ENCODE measurements at regions not wholly inside any gene's neighbourhood (a gene's known extent, or its start where the extent isn't known, plus 50 kb on each side); places are given as distances from the start of the nearest gene placed in this dataset.
"Not testable (repeated sequence)": the region's sequence is repeated elsewhere in the genome, so short reads cannot be mapped to it uniquely, and the experiment has no call there.

GRCh38 chr9:108048406-108049025 lies 558.9 kb upstream of the KLF4 start:
- no peaks in the 10 kb centered on the region for H3F3A ChIP-seq (ENCODE audit: control insufficient read depth, insufficient read depth)
- no peaks in the 10 kb centered on the region for H3K27me3 ChIP-seq (ENCODE audit: control insufficient read depth, low read length)
- H3K9me3 ChIP-seq (ENCODE audit: control insufficient read depth, insufficient read depth, low read length) = no peaks in the 10 kb centered on the region; the same call in 1 of the 2 replicates
- no peak overlapping the region for H3K27ac ChIP-seq (ENCODE audit: low read depth, low read length)
- no peaks in the 10 kb centered on the region for H3K79me2 ChIP-seq (ENCODE audit: control insufficient read depth, low read length)
- H3K4me2 ChIP-seq (ENCODE audit: low read length) = no peak overlapping the region
- H3K9me2 ChIP-seq (replicated peaks; ENCODE audit: control insufficient read depth, low read length) = no peaks in the 10 kb centered on the region; the same call in 1 of the 2 replicates
- no peaks in the 10 kb centered on the region for H3K36me3 ChIP-seq (ENCODE audit: control insufficient read depth, low read length)
- no peaks in the 10 kb centered on the region for H3K4me1 ChIP-seq (ENCODE audit: control insufficient read depth, low read length)
- H3K4me3 ChIP-seq (ENCODE audit: low read length) = no peak overlapping the region
- H4K20me1 ChIP-seq (ENCODE audit: control insufficient read depth, insufficient read depth, low read depth, low read length) = no peaks in the 10 kb centered on the region
- no peak for TF ChIP-seq EZH2phosphoT487 (IDR thresholded peaks at IDR 0.05; ENCODE audit: borderline replicate concordance, low read length)
- no peak for TF ChIP-seq CTCF (IDR thresholded peaks at IDR 0.05; ENCODE audit: low read depth, low read length, poor library complexity, severe bottlenecking)

GRCh38 chr9:108047777-108048176 lies 558.2 kb upstream of the KLF4 start:
- not testable (repeated sequence) for H3K79me2 ChIP-seq (ENCODE audit: control insufficient read depth, low read length); H3K4me3 ChIP-seq (ENCODE audit: low read length); H3K9me2 ChIP-seq (replicated peaks; ENCODE audit: control insufficient read depth, low read length); H3F3A ChIP-seq (ENCODE audit: control insufficient read depth, insufficient read depth); H3K4me1 ChIP-seq (ENCODE audit: control insufficient read depth, low read length); H3K36me3 ChIP-seq (ENCODE audit: control insufficient read depth, low read length); H3K27ac ChIP-seq (ENCODE audit: low read depth, low read length); H3K9me3 ChIP-seq (ENCODE audit: control insufficient read depth, insufficient read depth, low read length); H3K27me3 ChIP-seq (ENCODE audit: control insufficient read depth, low read length); H3K4me2 ChIP-seq (ENCODE audit: low read length); H4K20me1 ChIP-seq (ENCODE audit: control insufficient read depth, insufficient read depth, low read depth, low read length)

- Histone ChIP-seq H3K36me3 (ENCODE audit: control insufficient read depth, low read length) (no peaks in the 10 kb centered on the region), H3K4me3 (ENCODE audit: low read length) (no peak overlapping the region), H3K4me2 (ENCODE audit: low read length) (no peak overlapping the region), H3K4me1 (ENCODE audit: control insufficient read depth, low read length) (no peaks in the 10 kb centered on the region), H3F3A (ENCODE audit: control insufficient read depth, insufficient read depth) (no peaks in the 10 kb centered on the region), H3K79me2 (ENCODE audit: control insufficient read depth, low read length) (no peaks in the 10 kb centered on the region), H3K27ac (ENCODE audit: low read depth, low read length) (no peak overlapping the region), H3K9me2 (replicated peaks; ENCODE audit: control insufficient read depth, low read length) (no peaks in the 10 kb centered on the region; the same call in 1 of the 2 replicates), H3K27me3 (ENCODE audit: control insufficient read depth, low read length) (no peaks in the 10 kb centered on the region), H3K9me3 (ENCODE audit: control insufficient read depth, insufficient read depth, low read length) (no peaks in the 10 kb centered on the region; the same call in 1 of the 2 replicates), H4K20me1 (ENCODE audit: control insufficient read depth, insufficient read depth, low read depth, low read length) (no peaks in the 10 kb centered on the region)
- TF ChIP-seq EZH2phosphoT487 (IDR thresholded peaks at IDR 0.05; ENCODE audit: borderline replicate concordance, low read length) (no peak), CTCF (IDR thresholded peaks at IDR 0.05; ENCODE audit: low read depth, low read length, poor library complexity, severe bottlenecking) (no peak)
These were observed 557.7 kb upstream of the KLF4 start for GRCh38 chr9:108047264-108047663.

- H3F3A ChIP-seq (ENCODE audit: control insufficient read depth, insufficient read depth) = no peaks in the 10 kb centered on the region
- H4K20me1 ChIP-seq (ENCODE audit: control insufficient read depth, insufficient read depth, low read depth, low read length) = no peaks in the 10 kb centered on the region
- H3K4me3 ChIP-seq (ENCODE audit: low read length) = no peak overlapping the region
- no peak overlapping the region for H3K4me2 ChIP-seq (ENCODE audit: low read length)
- no peaks in the 10 kb centered on the region; the same call in 1 of the 2 replicates for H3K9me3 ChIP-seq (ENCODE audit: control insufficient read depth, insufficient read depth, low read length)
- TF ChIP-seq CTCF (IDR thresholded peaks at IDR 0.05; ENCODE audit: low read depth, low read length, poor library complexity, severe bottlenecking) = no peak
- no peak for TF ChIP-seq EZH2phosphoT487 (IDR thresholded peaks at IDR 0.05; ENCODE audit: borderline replicate concordance, low read length)
- H3K27ac ChIP-seq (ENCODE audit: low read depth, low read length) = no peak overlapping the region
- H3K4me1 ChIP-seq (ENCODE audit: control insufficient read depth, low read length) = no peaks in the 10 kb centered on the region
- no peaks in the 10 kb centered on the region for H3K79me2 ChIP-seq (ENCODE audit: control insufficient read depth, low read length)
- H3K27me3 ChIP-seq (ENCODE audit: control insufficient read depth, low read length) = no peaks in the 10 kb centered on the region
- H3K36me3 ChIP-seq (ENCODE audit: control insufficient read depth, low read length) = no peaks in the 10 kb centered on the region
- H3K9me2 ChIP-seq (replicated peaks; ENCODE audit: control insufficient read depth, low read length) = no peaks in the 10 kb centered on the region; the same call in 1 of the 2 replicates
These were observed 556.3 kb upstream of the KLF4 start for GRCh38 chr9:108045851-108046250.
